Activated B cell treated with CpG ODN at 0.5 μM for 24 hours (primary cell): ENCODE measurements at regions not wholly inside any gene's neighbourhood (a gene's known extent, or its start where the extent isn't known, plus 50 kb on each side); places are given as distances from the start of the nearest gene placed in this dataset.
A peak's percentile ranks its signal among the peaks of the same experiment; 100 is the strongest.

Experiments
- ATAC-seq: fragments of 200-7000 bp; cut with Tn5 transposase; one replicate; pipeline ENCODE4 v1.10.0; 2021; ENCODE audit warnings: low read depth, mild to moderate bottlenecking, moderate library complexity
- CTCF ChIA-PET: fragments of 350-600 bp; sonication (Branson Sonifier 250); formaldehyde crosslinking; loops from one replicate; lab custom pipeline; 2021; ENCODE audit warnings: antibody characterized with exemption; lab: Charles Lee
- POLR2A ChIA-PET: fragments of 350-600 bp; sonication (Branson Sonifier 250); formaldehyde crosslinking; loops from one replicate; lab custom pipeline; 2021; ENCODE audit warnings: antibody characterized with exemption; lab: Charles Lee
- DNase-seq: peaks from one replicate; pipeline ENCODE4 v3.0.0; 2022
- H3K27ac Mint-ChIP-seq: one replicate; pipeline ENCODE4 v1.8.0; 2020; ENCODE audit warnings: mixed read lengths
- H3K27me3 Mint-ChIP-seq: one replicate; pipeline ENCODE4 v1.8.0; 2021; ENCODE audit warnings: mixed read lengths
- H3K36me3 Mint-ChIP-seq: one replicate; pipeline ENCODE4 v1.8.0; 2021; ENCODE audit warnings: low read depth, mixed read lengths
- H3K4me1 Mint-ChIP-seq: one replicate; pipeline ENCODE4 v1.8.0; 2021; ENCODE audit warnings: mixed read lengths
- H3K4me3 Mint-ChIP-seq: one replicate; pipeline ENCODE4 v1.8.0; 2020; ENCODE audit warnings: mild to moderate bottlenecking, mixed read lengths
- H3K9me3 Mint-ChIP-seq: one replicate; pipeline ENCODE4 v1.8.0; 2020; ENCODE audit warnings: mixed read lengths
- CTCF ChIP-seq: fragments of 200-600 bp; IDR thresholded peaks from one replicate; pipeline ENCODE4 v1.8.0; 2022; ENCODE audit warnings: antibody characterized with exemption, mild to moderate bottlenecking
- intact Hi-C: fragments of 100-400 bp; cut with micrococcal nuclease; formaldehyde crosslinking; loops from one replicate; pipeline ENCODE4 v1.15.1; 2024

GRCh38 chr14:104390221-104390931 is 189.2 kb upstream of the C14orf180 start:
- H3K36me3 Mint-ChIP-seq = no peaks in the 10 kb centered on the region
- H3K27me3 Mint-ChIP-seq = no peaks in the 10 kb centered on the region
- TF ChIP-seq CTCF = no peak
- ChIA-PET CTCF (no interaction called here), POLR2A (no interaction called here)
- no peaks in the 10 kb centered on the region for H3K9me3 Mint-ChIP-seq
- peaks cover 84% of the 10 kb centered on the region for H3K4me1 Mint-ChIP-seq
- ATAC-seq (no peak), DNase-seq (no peak)
- H3K4me3 Mint-ChIP-seq = no peak overlapping the region
- H3K27ac Mint-ChIP-seq = no peak overlapping the region
- intact Hi-C loops = no loop called here

- POLR2A ChIA-PET = no interaction called here
- Mint-ChIP-seq H3K36me3 (no peaks in the 10 kb centered on the region), H3K4me3 (peak overlapping the region; percentile 50), H3K27me3 (no peaks in the 10 kb centered on the region), H3K9me3 (no peaks in the 10 kb centered on the region), H3K27ac (no peak overlapping the region), H3K4me1 (peaks cover 82% of the 10 kb centered on the region)
- CTCF ChIA-PET = no interaction called here
- ATAC-seq (no peak), DNase-seq (no peak)
- no peak for TF ChIP-seq CTCF
- intact Hi-C loops = no loop called here
These were observed 188.3 kb upstream of the C14orf180 start for GRCh38 chr14:104390941-104391901.

GRCh38 chr14:104392001-104392395 is 187.6 kb upstream of the C14orf180 start:
- Mint-ChIP-seq H3K27me3 (no peaks in the 10 kb centered on the region), H3K36me3 (peaks cover under 1% of the 10 kb centered on the region), H3K4me1 (peaks cover 82% of the 10 kb centered on the region), H3K27ac (no peak overlapping the region), H3K9me3 (peaks cover 2% of the 10 kb centered on the region), H3K4me3 (peak overlapping the region; percentile 50)
- no peak for TF ChIP-seq CTCF
- DNase-seq (no peak), ATAC-seq (no peak)
- CTCF ChIA-PET = no interaction called here
- POLR2A ChIA-PET = no interaction called here
- intact Hi-C loops = no loop called here

- DNase-seq (no peak), ATAC-seq (no peak)
- TF ChIP-seq CTCF = no peak
- H3K36me3 Mint-ChIP-seq = peaks cover 6% of the 10 kb centered on the region
- ChIA-PET CTCF (no interaction called here), POLR2A (no interaction called here)
- H3K9me3 Mint-ChIP-seq = peaks cover 8% of the 10 kb centered on the region
- intact Hi-C loops = no loop called here
- H3K4me3 Mint-ChIP-seq = no peak overlapping the region
- H3K27me3 Mint-ChIP-seq = no peaks in the 10 kb centered on the region
- peaks cover 79% of the 10 kb centered on the region for H3K4me1 Mint-ChIP-seq
- no peak overlapping the region for H3K27ac Mint-ChIP-seq
These were observed 187.0 kb upstream of the C14orf180 start for GRCh38 chr14:104392396-104393198.
